Panc1 (cell line): ENCODE measurements at regions not wholly inside any gene's neighbourhood (a gene's known extent, or its start where the extent isn't known, plus 50 kb on each side); places are given as distances from the start of the nearest gene placed in this dataset.

ENCODE experiments used
- POLR2AphosphoS5 ChIP-seq: IDR thresholded peaks from 2 replicates; pipeline ENCODE4 v1.6.1; 2012; ENCODE audit warnings: mild to moderate bottlenecking, low read depth, low read length, moderate library complexity
- REST ChIP-seq, 2 experiments: IDR thresholded peaks; 2 replicates each; pipeline ENCODE4 v1.6.1; 2011 to 2012; ENCODE audit warnings: low read depth in 2 of 2, control low read depth in 1 of 2, low read length in 1 of 2, mild to moderate bottlenecking in 1 of 2, moderate library complexity in 1 of 2; ENCODE audit not compliant: insufficient read depth in 1 of 2
- SIN3A ChIP-seq: IDR thresholded peaks from 2 replicates; pipeline ENCODE4 v1.6.1; 2012; ENCODE audit warnings: low read depth, mild to moderate bottlenecking, low read length, moderate library complexity, borderline replicate concordance; ENCODE audit not compliant: insufficient read depth
- TCF7L2 ChIP-seq: IDR thresholded peaks from 2 replicates; pipeline ENCODE4 v1.6.1; 2011; ENCODE audit warnings: mild to moderate bottlenecking, low read depth, low read length, inconsistent platforms
- TF ChIP-seq, protein P1 (sequence below): fragments of 450-650 bp; IDR thresholded peaks from 2 replicates; pipeline ENCODE4 v1.5.1; 2017; ENCODE audit warnings: mild to moderate bottlenecking

DNA sequence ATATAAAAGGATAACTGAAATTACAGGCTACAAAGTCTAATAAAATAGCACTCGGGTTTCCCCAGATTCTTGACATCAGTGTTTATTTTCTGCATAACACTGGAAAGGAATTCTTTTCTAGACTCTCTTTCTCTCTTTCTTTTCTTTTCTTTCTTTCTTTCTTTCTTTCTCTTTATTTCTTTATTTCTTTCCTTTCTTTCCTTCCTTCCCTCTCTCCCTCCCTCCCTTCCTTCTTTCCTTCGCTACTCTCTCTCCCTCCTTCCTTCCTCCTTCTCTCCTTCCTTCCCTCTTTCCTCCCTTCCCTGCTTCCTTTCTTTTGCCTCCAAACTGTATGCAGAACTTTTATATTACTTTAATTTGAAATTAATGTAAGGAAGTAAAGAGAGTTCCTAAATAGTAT lies 64.5 kb upstream of the GPR45 start:
- TF ChIP-seq, protein P1, sequence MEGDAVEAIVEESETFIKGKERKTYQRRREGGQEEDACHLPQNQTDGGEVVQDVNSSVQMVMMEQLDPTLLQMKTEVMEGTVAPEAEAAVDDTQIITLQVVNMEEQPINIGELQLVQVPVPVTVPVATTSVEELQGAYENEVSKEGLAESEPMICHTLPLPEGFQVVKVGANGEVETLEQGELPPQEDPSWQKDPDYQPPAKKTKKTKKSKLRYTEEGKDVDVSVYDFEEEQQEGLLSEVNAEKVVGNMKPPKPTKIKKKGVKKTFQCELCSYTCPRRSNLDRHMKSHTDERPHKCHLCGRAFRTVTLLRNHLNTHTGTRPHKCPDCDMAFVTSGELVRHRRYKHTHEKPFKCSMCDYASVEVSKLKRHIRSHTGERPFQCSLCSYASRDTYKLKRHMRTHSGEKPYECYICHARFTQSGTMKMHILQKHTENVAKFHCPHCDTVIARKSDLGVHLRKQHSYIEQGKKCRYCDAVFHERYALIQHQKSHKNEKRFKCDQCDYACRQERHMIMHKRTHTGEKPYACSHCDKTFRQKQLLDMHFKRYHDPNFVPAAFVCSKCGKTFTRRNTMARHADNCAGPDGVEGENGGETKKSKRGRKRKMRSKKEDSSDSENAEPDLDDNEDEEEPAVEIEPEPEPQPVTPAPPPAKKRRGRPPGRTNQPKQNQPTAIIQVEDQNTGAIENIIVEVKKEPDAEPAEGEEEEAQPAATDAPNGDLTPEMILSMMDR, result no peak
- TF ChIP-seq SIN3A (no peak), REST (IDR thresholded peaks at IDR 0.05; ENCODE audit: insufficient read depth in 1 of 2, low read depth in 2 of 2, low read length in 1 of 2) (no peak), POLR2AphosphoS5 (no peak), TCF7L2 (no peak)
